ENCODE measurements at regions not wholly inside any gene's neighbourhood (a gene's known extent, or its start where the extent isn't known, plus 50 kb on each side); places are given as distances from the start of the nearest gene placed in this dataset.

DNA sequence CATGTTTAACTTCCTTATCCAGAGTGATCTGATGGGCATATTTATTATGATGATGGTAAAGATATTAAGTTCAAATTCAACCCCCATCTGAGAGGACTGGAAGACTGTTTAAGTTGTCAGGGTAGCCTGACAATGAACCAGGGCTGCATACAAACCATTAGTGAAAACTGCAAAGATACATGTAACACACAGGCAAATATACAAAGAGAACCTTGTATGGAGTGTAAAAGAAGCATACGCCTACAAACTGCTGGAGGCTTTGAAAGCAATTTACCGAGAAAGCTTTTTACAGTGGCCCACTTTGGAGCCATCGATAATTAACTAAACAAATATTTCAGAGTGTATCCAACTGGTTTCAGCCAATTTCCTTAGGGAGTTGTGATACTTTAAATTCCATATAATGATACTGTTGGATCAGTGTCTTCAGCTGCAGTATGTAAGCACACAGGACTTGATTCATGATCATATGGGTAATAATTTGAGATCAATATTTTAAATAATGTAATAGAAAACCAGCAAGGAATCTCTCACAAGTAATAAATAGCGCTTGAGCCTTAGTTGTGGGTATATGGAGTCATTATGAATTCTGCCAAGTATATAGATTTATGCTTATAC is 231.5 kb upstream of the SPRY2 start:
- Histone ChIP-seq H3K9me3 (replicated peaks) (no peaks in the 10 kb centered on the region), H3K27ac (no peak overlapping the region), H3K36me3 (no peaks in the 10 kb centered on the region), H3K4me1 (replicated peaks) (no peaks in the 10 kb centered on the region), H3K4me3 (no peak overlapping the region), H3K27me3 (replicated peaks) (no peaks in the 10 kb centered on the region)
- DNase-seq (ENCODE audit: low read depth in 1 of 2, low spot score in 2 of 2): no peak

GRCh38 chr13:80571346-80572307 is 230.7 kb upstream of the SPRY2 start:
- Histone ChIP-seq H3K4me1 (replicated peaks) (no peaks in the 10 kb centered on the region), H3K27ac (no peak overlapping the region)

GRCh38 chr13:80563439-80563838 is 222.5 kb upstream of the SPRY2 start:
- no peaks in the 10 kb centered on the region for H3K4me1 ChIP-seq (replicated peaks)
- no peaks in the 10 kb centered on the region for H3K36me3 ChIP-seq
- DNase-seq (ENCODE audit: low read depth in 1 of 2, low spot score in 2 of 2): no peak
- no peak overlapping the region for H3K4me3 ChIP-seq
- H3K27me3 ChIP-seq (replicated peaks): no peaks in the 10 kb centered on the region
- H3K27ac ChIP-seq: no peak overlapping the region
- no peaks in the 10 kb centered on the region for H3K9me3 ChIP-seq (replicated peaks)

More at GRCh38 chr13:80571346-80572307, 230.7 kb upstream of the SPRY2 start:
- no peaks in the 10 kb centered on the region for H3K9me3 ChIP-seq (replicated peaks)
- DNase-seq (ENCODE audit: low read depth in 1 of 2, low spot score in 2 of 2): no peak
- H3K36me3 ChIP-seq: no peaks in the 10 kb centered on the region
- no peak overlapping the region for H3K4me3 ChIP-seq
- no peaks in the 10 kb centered on the region for H3K27me3 ChIP-seq (replicated peaks)

GRCh38 chr13:80562433-80563156 is 221.7 kb upstream of the SPRY2 start:
- H3K4me3 ChIP-seq: no peak overlapping the region
- H3K9me3 ChIP-seq (replicated peaks): no peaks in the 10 kb centered on the region
- no peak overlapping the region for H3K27ac ChIP-seq
- no peaks in the 10 kb centered on the region for H3K4me1 ChIP-seq (replicated peaks)
- H3K27me3 ChIP-seq (replicated peaks): no peaks in the 10 kb centered on the region
- no peak for DNase-seq (ENCODE audit: low read depth in 1 of 2, low spot score in 2 of 2)
- no peaks in the 10 kb centered on the region for H3K36me3 ChIP-seq

GRCh38 chr13:80560609-80561008 is 219.7 kb upstream of the SPRY2 start:
- Histone ChIP-seq H3K27me3 (replicated peaks) (no peaks in the 10 kb centered on the region), H3K36me3 (no peaks in the 10 kb centered on the region), H3K4me1 (replicated peaks) (no peaks in the 10 kb centered on the region), H3K27ac (no peak overlapping the region), H3K4me3 (no peak overlapping the region), H3K9me3 (replicated peaks) (no peaks in the 10 kb centered on the region)
- no peak for DNase-seq (ENCODE audit: low read depth in 1 of 2, low spot score in 2 of 2)

DNA sequence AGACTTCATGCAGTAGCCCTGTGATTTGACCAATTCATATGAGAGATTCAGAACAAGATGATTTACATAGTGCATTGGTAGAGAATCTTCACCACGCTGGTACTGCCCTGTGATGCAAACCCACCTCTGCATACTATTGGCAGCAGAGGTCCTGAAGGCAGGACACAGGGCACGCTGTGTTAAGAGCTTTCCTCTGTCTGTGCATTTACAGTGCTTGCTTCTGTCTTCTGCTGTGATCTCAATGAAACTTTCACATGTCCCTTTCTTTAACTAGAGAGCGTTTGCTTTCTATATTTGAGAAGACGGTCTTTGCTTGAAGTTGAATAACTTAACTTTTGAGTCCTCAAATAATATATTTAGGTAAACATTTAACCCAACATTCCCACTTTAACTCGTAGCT is 219.0 kb upstream of the SPRY2 start:
- Histone ChIP-seq H3K9me3 (replicated peaks) (no peaks in the 10 kb centered on the region), H3K4me3 (no peak overlapping the region), H3K27ac (no peak overlapping the region), H3K27me3 (replicated peaks) (no peaks in the 10 kb centered on the region), H3K36me3 (no peaks in the 10 kb centered on the region), H3K4me1 (replicated peaks) (no peaks in the 10 kb centered on the region)
- DNase-seq (ENCODE audit: low read depth in 1 of 2, low spot score in 2 of 2): no peak

GRCh38 chr13:80558074-80558473 is 217.1 kb upstream of the SPRY2 start:
- Histone ChIP-seq H3K4me1 (replicated peaks) (no peaks in the 10 kb centered on the region), H3K9me3 (replicated peaks) (no peaks in the 10 kb centered on the region), H3K27me3 (replicated peaks) (no peaks in the 10 kb centered on the region), H3K4me3 (no peak overlapping the region), H3K36me3 (no peaks in the 10 kb centered on the region), H3K27ac (no peak overlapping the region)
- no peak for DNase-seq (ENCODE audit: low read depth in 1 of 2, low spot score in 2 of 2)

- Histone ChIP-seq H3K4me3 (no peak overlapping the region), H3K27me3 (replicated peaks) (no peaks in the 10 kb centered on the region), H3K4me1 (replicated peaks) (no peaks in the 10 kb centered on the region), H3K36me3 (no peaks in the 10 kb centered on the region), H3K9me3 (replicated peaks) (no peaks in the 10 kb centered on the region), H3K27ac (no peak overlapping the region)
- no peak for DNase-seq (ENCODE audit: low read depth in 1 of 2, low spot score in 2 of 2)
These were observed 215.1 kb upstream of the SPRY2 start for GRCh38 chr13:80555796-80556678.

DNA sequence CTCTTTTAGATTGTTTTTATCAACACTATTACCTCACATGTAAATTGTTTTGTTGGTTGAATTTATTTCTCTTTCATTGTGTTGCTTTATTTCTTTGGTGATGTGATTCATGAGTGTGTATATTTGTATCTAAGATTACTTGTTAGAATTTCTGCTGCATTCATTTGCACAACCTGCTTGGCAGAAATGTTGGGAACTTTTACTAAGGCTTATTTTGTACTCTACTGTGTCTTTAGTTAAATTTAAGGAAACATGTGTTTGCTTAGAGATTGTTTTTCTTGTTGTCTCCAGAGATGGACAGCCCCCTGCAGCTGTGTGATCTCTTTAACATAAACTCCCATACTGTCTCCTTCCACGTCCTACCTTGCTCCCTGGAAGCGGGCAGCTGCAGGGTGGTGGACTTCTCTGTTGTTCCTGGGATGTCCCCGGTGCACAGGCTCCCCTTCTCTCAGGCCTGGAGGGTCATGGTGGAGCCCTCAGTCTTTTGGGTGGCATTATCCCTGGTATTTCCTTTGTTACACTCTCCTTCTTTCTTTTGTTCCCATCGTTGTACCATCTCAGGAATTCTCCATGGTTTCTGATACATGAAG is 212.0 kb upstream of the SPRY2 start:
- Histone ChIP-seq H3K4me3 (no peak overlapping the region), H3K9me3 (replicated peaks) (no peaks in the 10 kb centered on the region), H3K4me1 (replicated peaks) (0 out of 2 replicates have a peak, but pooled peaks cover 1% of the 10 kb centered on the region), H3K27me3 (replicated peaks) (no peaks in the 10 kb centered on the region), H3K27ac (no peak overlapping the region), H3K36me3 (no peaks in the 10 kb centered on the region)
- no peak for DNase-seq (ENCODE audit: low read depth in 1 of 2, low spot score in 2 of 2)

DNA sequence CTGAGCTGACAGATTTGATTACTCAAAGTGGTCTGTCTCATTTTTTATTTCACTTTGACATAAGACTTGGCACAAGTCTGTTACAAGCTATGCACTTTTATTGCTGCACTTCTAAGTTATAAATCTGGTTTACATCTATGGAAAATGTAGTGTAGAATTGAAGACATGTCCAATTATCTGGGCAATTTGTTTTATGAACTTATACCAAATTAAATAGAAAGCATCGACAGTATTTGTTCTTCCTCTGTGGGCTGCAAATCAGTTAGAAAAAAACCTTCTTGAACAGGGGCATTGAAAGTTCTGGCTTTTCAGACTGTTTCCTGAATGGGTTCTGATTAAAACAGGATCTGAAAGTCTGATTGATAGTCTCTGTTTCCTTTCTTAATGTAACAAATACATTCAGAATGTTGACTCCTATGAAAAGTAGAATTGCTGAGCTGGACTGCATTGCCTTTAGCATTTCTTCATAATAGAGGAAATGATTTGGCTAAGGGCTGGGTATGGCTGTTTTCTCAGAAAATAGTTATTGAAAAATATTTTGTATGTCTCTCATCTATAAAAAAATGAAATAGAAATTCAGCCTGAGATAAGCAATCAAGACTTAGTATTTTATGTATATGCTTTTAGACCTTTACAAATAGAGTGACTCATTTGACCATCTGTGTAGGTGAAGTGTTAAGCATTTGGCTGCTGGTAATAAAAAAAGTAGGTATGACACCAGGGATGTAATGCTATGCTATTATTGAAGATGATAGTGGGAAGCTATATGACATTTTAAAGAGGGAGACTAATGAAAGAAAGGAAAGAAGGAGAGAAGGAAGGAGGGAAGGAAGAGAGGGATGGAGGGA is 210.9 kb upstream of the SPRY2 start:
- no peak for DNase-seq (ENCODE audit: low read depth in 1 of 2, low spot score in 2 of 2)
- Histone ChIP-seq H3K4me3 (no peak overlapping the region), H3K27ac (no peak overlapping the region), H3K9me3 (replicated peaks) (no peaks in the 10 kb centered on the region), H3K36me3 (no peaks in the 10 kb centered on the region), H3K4me1 (replicated peaks) (0 out of 2 replicates have a peak, but pooled peaks cover 3% of the 10 kb centered on the region), H3K27me3 (replicated peaks) (no peaks in the 10 kb centered on the region)

- Histone ChIP-seq H3K4me3 (no peak overlapping the region), H3K36me3 (no peaks in the 10 kb centered on the region), H3K4me1 (replicated peaks) (0 out of 2 replicates have a peak, but pooled peaks cover 3% of the 10 kb centered on the region), H3K9me3 (replicated peaks) (no peaks in the 10 kb centered on the region), H3K27me3 (replicated peaks) (no peaks in the 10 kb centered on the region), H3K27ac (no peak overlapping the region)
- no peak for DNase-seq (ENCODE audit: low read depth in 1 of 2, low spot score in 2 of 2)
These were observed 210.1 kb upstream of the SPRY2 start for GRCh38 chr13:80550971-80551441.

DNA sequence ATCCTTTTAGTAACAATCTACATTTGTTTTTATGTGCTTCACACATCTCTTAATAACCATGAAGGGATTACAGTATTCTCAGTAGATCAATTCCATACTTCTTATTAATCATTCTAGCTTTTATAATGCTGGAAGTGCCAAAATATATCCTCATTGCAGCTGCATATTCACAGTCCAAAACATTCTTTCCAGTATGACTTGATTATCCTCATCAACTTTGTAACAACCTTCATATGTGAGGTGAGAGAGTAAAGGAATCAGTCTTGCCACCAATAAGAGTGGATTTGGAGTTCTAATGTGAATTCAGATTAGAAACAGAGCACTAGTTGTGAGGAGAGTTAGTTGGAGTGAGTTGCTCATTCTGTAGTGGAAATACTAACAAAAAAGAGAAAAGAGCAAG is 208.0 kb upstream of the SPRY2 start:
- Histone ChIP-seq H3K27ac (no peak overlapping the region), H3K36me3 (no peaks in the 10 kb centered on the region), H3K9me3 (replicated peaks) (no peaks in the 10 kb centered on the region; the same call in 1 of the 2 replicates), H3K27me3 (replicated peaks) (no peaks in the 10 kb centered on the region), H3K4me1 (replicated peaks) (0 out of 2 replicates have a peak, but pooled peaks cover 3% of the 10 kb centered on the region), H3K4me3 (no peak overlapping the region)
- DNase-seq (ENCODE audit: low read depth in 1 of 2, low spot score in 2 of 2): no peak
